ENCODE measurements at regions not wholly inside any gene's neighbourhood (a gene's known extent, or its start where the extent isn't known, plus 50 kb on each side); places are given as distances from the start of the nearest gene placed in this dataset.
"Not testable (repeated sequence)": the region's sequence is repeated elsewhere in the genome, so short reads cannot be mapped to it uniquely, and the experiment has no call there.

- DNase-seq, result no peak
These were observed 512.4 kb upstream of the CHD1 start for GRCh38 chr5:99441235-99441634.

DNA sequence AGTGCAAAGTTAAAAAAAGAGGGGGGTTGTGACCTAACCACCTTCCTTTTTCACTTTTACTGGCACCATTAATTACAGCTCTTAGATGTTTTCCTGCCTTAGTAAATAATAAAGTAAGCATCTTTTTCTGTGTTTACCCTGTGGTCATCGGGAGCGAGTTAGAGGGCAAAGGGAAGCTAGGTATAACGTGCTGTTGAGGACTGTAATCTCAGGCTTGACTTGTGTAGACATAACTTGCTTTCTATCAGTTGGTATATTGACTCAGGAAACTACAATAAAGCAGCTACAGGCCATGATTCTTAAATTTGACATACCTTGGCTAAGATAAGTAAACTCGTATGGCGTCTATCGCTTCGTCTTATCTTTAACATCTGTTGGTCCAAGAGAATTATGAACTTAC is 509.8 kb upstream of the CHD1 start:
- DNase-seq, result no peak

DNA sequence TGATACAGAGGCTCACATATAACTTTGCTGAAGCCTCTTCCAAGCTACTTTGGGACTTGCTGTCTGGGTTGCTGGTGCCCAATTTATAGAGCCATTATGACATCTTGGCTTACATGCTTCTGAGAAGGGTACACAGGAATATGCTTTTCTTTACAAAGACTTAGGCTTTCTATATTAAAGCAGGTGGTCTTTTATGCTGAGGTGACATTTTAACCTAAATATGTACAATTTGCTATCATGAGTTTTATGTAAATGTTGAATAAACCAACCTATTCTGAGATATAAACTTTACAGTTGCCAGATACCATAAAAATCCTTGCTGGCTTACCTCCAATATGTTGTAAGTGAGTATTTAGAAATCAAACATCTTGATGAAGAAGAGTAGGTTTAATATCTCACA is 509.2 kb upstream of the CHD1 start:
- no peak for DNase-seq

GRCh38 chr5:99423396-99423795 is 494.6 kb upstream of the CHD1 start:
- not testable (repeated sequence) for DNase-seq

DNA sequence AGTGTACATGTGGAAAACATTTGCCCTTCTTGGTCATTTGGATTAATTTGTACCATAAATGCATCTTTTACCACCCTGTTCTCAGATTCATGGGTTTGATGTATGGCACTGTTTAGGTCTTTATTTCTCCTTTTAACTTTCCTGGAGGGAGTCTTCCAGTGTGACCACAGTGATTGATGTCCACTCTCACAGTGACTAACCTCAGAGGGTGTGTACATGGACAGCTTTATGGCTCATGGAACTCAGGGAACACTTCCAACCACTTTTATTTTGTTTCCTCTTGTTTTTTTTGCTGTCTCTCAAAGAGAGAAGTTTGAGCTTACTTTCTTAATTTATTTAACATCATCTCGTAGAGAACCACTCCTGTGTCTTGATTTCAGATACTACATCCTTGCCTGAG is 489.8 kb upstream of the CHD1 start:
- not testable (repeated sequence) for DNase-seq

DNA sequence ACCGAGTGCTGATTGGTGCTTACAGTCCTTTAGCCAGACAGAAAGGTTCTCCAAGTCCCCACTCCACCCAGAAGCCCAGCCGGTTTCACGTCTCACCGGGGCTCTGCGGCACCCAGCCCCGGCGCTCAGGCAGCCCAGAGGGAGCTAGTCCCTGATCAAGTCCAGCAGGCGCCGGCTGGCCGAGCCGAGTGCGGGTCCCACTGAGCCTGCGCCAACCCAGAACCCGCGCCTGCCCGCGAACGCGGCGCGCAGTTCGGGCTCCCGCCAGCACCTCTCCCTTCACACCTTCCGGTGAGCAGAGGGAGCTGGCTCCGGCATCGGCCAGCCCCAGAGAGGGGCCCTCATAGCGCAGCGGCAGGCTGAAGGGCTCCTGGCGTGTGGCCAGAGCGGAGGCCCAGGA is 481.6 kb upstream of the CHD1 start:
- DNase-seq, result not testable (repeated sequence)

- DNase-seq, result not testable (repeated sequence)
These were observed 476.0 kb upstream of the CHD1 start for GRCh38 chr5:99404764-99405302.

GRCh38 chr5:99400571-99400970 is 471.8 kb upstream of the CHD1 start:
- not testable (repeated sequence) for DNase-seq

GRCh38 chr5:99398976-99399375 is 470.2 kb upstream of the CHD1 start:
- no peak for DNase-seq

GRCh38 chr5:99386406-99387077 is 457.7 kb upstream of the CHD1 start:
- no peak for DNase-seq

GRCh38 chr5:99379187-99379586 is 450.4 kb upstream of the CHD1 start:
- DNase-seq, result no peak

DNA sequence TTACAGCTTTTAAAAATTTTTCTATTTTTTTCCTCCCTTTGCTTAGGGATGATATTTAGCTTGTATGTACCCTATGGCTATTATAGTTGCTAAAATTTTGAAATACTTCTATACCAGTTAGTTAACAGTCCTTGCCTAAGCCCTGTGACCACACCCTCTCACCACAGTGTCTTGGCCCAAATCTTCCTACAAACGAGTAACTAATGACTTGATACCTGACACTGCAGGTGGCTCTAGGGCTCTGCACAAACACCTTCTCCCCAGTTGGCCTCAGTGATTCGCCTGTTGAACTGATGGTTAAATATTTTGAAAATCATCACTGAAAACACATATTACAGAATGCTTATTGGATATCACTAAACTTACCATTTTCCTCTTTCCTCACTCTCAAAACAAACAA is 449.6 kb upstream of the CHD1 start:
- DNase-seq, result no peak

DNA sequence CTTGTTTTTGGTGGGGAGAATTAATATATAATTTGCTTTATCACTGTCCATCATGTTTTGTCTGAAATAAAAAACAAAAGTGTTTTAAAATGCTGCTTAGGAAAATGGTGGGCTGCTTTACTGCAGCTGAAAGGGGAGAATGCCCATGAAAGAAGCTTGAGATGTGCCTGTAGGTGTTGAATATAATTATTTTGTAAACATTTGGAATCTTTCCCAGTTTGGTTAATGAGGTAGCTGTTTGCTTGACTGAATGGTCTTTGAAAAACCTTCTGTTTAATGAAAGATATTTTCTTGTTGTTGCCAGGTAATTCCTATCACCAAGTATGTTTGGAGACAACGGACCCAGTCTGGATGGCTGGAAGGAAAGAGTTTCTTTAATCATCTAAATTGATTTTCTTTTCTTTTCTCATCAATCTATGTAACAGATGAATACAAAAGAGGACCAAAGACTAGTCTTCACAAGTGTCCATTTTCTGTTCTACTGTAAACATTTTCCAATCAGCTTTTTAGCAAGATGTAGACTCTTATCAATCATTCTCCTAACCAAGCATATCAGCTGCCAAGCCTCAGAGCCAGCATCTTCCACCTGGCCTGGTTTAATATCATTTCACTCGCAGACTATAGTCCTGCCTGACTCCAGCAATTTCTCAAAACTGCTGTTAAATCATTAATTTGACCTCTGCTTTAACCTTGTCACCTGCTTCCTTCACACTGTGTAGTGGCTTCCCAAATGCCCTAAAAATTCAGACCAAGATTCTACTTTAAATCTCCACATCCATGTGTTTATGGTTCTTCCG is 441.2 kb upstream of the CHD1 start:
- DNase-seq, result no peak

GRCh38 chr5:99368726-99369125 is 439.9 kb upstream of the CHD1 start:
- DNase-seq, result no peak

GRCh38 chr5:99355881-99356280 is 427.1 kb upstream of the CHD1 start:
- DNase-seq, result no peak

DNA sequence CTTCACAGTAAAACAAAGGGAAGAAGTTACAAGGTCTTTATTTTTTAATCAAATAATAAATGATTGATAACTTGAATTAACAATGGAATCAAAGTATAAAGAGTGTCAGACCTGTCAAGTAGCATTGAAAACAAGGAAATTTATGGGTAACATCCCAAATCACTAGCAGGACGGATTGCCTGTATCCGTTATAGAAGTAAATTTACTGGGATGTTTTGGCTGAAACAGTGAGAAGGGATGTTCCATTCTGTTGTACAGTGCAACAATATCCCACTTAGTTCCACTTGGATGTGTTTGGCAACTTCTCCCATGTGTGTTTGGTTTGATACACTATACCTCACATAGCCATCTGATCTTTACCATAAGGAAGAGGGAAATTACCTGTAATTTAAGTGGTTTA is 421.0 kb upstream of the CHD1 start:
- DNase-seq, result no peak

- DNase-seq, result no peak
These were observed 419.8 kb upstream of the CHD1 start for GRCh38 chr5:99348597-99348996.

DNA sequence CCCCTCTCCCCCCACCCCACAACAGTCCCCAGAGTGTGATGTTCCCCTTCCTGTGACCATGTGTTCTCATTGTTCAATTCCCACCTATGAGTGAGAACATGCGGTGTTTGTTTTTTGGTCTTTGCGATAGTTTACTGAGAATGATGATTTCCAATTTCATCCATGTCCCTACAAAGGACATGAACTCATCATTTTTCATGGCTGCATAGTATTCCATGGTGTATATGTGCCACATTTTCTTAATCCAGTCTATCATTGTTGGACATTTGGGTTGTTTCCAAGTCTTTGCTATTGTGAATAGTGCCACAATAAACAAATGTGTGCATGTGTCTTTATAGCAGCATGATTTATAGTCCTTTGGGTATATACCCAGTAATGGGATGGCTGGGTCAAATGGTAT is 411.0 kb upstream of the CHD1 start:
- not testable (repeated sequence) for DNase-seq

GRCh38 chr5:99334936-99335335 is 406.1 kb upstream of the CHD1 start:
- DNase-seq, result no peak

DNA sequence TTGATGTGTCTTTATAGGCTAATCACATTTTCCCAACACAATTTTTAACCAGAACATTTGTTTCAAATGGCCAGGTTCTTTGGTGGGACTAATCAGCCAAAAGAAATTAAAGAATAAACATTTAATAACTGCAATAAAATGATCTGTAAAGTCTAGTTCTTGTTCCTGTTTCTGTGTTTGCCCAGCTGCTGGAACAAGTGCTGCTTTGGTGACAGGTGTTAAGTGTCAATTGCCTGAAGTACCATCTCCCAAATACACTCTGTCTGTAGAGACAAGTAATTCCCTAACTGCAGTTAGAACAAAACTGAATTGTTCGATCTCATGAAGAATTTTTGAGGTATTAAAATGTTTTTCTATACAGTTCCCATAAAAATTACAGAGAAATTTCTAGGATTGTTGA is 402.3 kb upstream of the CHD1 start:
- DNase-seq, result no peak

- peak in 1 of 2 donors; percentile 15 for DNase-seq
These were observed 391.6 kb upstream of the CHD1 start for GRCh38 chr5:99320436-99320835.

DNA sequence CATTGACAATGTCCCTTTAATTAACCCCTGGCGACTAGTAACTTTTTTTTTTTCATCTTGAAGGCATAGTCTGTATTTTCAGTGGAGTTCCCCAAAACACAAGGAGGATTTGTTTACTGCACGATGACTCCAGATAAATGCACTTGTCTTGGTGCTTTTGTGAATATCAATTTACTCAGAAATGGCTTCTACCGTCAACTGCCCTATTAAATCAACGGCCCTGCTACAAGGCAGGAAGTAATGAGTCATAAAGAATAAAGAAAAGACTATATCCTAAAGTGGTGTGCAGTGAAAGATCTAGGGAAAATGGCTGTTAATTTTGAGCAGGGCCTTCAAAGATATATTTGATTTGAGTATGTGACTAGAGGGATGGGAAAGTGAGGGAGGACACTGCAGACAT is 388.3 kb upstream of the CHD1 start:
- no peak for DNase-seq

GRCh38 chr5:99316484-99316883 is 387.7 kb upstream of the CHD1 start:
- no peak for DNase-seq
